Tibial artery (tissue), 4 donors: ENCODE measurements at regions not wholly inside any gene's neighbourhood (a gene's known extent, or its start where the extent isn't known, plus 50 kb on each side); places are given as distances from the start of the nearest gene placed in this dataset.

Source experiments
- DNase-seq, 2 donors: peaks; one replicate each; pipeline ENCODE4 v3.0.0-alpha.2; 2019
- H3K27ac ChIP-seq, 2 donors: fragments of 200-600 bp; sonication (generic) in 1 of 2; 1 replicate in 1 of 2; 2 replicates in 1 of 2; pipeline ENCODE4 v1.5.1; 2018 to 2019; ENCODE audit warnings: mild to moderate bottlenecking in 1 of 2
- H3K27me3 ChIP-seq, 2 donors: fragments of 200-600 bp; sonication (generic) in 1 of 2; one replicate each; pipeline versions ENCODE4 v1.5.1 to v1.6.0; 2016 to 2019
- H3K36me3 ChIP-seq, 3 donors: fragments of 200-600 bp; sonication (generic) in 2 of 3; one replicate each; pipeline ENCODE4 v1.5.1; 2016 to 2019; ENCODE audit warnings: mild to moderate bottlenecking in 2 of 3
- H3K4me1 ChIP-seq, 4 donors: fragments of 200-600 bp; sonication (generic) in 2 of 4; 1 replicate in 3 of 4; 2 replicates in 1 of 4; pipeline ENCODE4 v1.5.1; 2016 to 2019
- H3K4me3 ChIP-seq, 2 donors: fragments of 200-600 bp; sonication (generic) in 1 of 2; 1 replicate in 1 of 2; 2 replicates in 1 of 2; pipeline ENCODE4 v1.5.1; 2018 to 2019; ENCODE audit warnings: mild to moderate bottlenecking in 2 of 2
- H3K9me3 ChIP-seq, 3 donors: fragments of 200-600 bp; sonication (generic) in 1 of 3; one replicate each; pipeline ENCODE4 v1.5.1; 2016 to 2019
- CTCF ChIP-seq, 2 experiments: fragments of 200-600 bp in 1 of 2; fragments of 450-650 bp in 1 of 2; IDR thresholded peaks; one replicate each; pipeline ENCODE4 v1.5.1; 2017 to 2019; ENCODE audit warnings: antibody characterized with exemption in 2 of 2, mild to moderate bottlenecking in 1 of 2, moderate library complexity in 1 of 2
- intact Hi-C: fragments of 100-400 bp; cut with DNase I; formaldehyde crosslinking; loops from one replicate; pipeline ENCODE4 v1.15.0; 2023; ENCODE audit warnings: low total_unique reads

- TF ChIP-seq CTCF (IDR thresholded peaks at IDR 0.05), result no peak
- H3K27ac ChIP-seq, result no peak overlapping the region
Measured at GRCh38 chr1:234897390-234897749, 231.3 kb downstream of the TOMM20 start.

DNA sequence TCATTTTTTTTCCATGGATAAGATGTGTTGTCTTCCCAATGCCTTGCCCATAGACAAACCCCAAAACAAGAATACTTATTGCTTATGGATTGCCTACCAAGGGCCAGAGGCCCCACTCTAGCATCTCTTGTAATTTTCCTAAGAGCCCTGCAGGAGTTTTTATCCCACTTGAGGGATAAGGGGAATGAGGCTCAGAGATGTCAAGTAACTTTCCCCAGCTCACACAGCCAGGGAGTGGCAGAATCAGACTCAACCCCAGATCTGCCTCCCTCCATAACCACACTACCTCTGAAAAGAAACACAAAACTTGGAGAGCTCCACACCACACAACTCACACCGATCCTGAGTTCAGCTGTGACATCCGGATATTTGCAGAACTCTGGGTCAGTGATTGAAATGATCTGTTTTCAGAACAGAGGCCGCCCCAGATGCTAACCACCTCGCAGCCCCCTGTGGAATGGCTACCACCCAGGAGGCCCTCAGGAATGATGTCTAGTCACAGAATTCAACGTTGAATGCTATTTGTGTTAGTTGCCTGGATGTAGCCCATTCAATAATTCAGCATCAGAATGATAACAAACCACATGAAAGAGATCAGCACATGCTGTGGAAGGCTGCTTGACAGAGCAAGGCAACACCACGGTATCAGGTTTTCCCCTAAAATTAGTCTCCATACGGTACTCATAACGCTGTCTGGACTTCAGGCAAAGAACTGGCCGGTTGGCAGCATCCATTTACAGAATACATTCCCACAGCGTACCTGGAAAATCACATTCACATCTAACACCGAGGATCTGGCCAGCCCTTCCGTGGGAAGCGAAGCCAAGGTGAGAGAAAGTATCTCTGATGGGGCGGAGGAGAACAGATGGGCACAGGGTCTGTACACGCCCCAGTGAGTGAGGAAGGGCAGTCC, 231.9 kb downstream of the TOMM20 start:
- no peak for TF ChIP-seq CTCF (IDR thresholded peaks at IDR 0.05)
- no peaks in the 10 kb centered on the region for H3K27me3 ChIP-seq
- intact Hi-C loops, result no loop called here
- no peaks in the 10 kb centered on the region for H3K36me3 ChIP-seq
- peaks cover 0 to 11% (median 8%) of the 10 kb centered on the region in 4 donors for H3K4me1 ChIP-seq
- H3K9me3 ChIP-seq, result no peaks in the 10 kb centered on the region
- H3K4me3 ChIP-seq, result no peak overlapping the region
- no peak overlapping the region for H3K27ac ChIP-seq
- peak in 1 of 2 donors; percentile 29 for DNase-seq

More at GRCh38 chr1:234897390-234897749, 231.3 kb downstream of the TOMM20 start:
- Histone ChIP-seq H3K36me3 (no peaks in the 10 kb centered on the region), H3K4me3 (no peak overlapping the region), H3K27me3 (no peaks in the 10 kb centered on the region), H3K9me3 (no peaks in the 10 kb centered on the region), H3K4me1 (peaks cover 0 to 11% (median 8%) of the 10 kb centered on the region in 4 donors)
- DNase-seq, result no peak
- intact Hi-C loops, result no loop called here

DNA sequence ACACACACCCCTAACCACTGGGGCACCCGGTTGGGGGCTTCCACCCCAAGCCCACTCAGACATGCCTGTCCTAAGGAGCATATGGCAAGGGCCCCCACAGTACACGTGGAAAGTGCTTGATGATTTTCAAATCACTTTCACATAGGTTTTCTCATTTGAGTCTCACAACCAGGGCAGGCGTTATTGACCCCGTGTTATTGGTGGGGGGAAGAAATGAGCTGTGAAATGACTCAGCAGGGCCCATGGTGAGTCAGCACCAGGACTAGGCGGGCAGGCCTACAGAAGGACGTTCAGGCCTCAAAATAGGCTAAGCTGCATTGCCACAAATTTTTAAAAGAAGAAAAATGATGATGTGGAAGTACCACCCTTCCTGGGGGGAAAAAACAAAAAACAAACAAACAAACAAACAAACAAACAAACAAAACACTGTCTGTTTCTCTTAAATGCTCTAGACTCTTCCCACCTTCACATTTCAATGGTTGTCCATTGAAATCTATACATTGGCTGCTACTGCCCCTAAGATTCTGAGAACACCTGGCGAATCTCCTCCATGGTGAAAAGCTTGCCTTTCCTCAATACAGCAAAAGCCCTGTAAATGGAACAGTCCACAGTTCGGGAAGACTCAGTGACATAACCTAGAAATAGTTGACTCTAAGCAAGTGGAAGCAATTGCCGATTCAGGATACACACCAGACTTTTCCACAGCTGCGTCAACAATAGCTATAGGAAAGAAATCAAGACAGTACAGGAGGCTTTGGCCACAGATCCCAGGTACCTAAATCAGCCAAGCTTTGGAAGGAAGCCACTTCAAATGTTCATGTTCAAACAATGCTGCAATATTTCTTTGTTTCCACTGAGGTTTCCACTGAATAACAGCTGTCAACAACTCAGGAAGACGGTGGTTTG, 234.7 kb downstream of the TOMM20 start:
- no peaks in the 10 kb centered on the region for H3K9me3 ChIP-seq
- no peak overlapping the region for H3K27ac ChIP-seq
- H3K4me1 ChIP-seq, result peaks cover 0 to 6% (median 2%) of the 10 kb centered on the region in 4 donors
- H3K27me3 ChIP-seq, result no peaks in the 10 kb centered on the region
- no peak for DNase-seq
- intact Hi-C loops, result no loop called here
- H3K36me3 ChIP-seq, result no peaks in the 10 kb centered on the region
- H3K4me3 ChIP-seq, result no peak overlapping the region
- no peak for TF ChIP-seq CTCF (IDR thresholded peaks at IDR 0.05)

- Histone ChIP-seq H3K9me3 (no peaks in the 10 kb centered on the region), H3K27me3 (no peaks in the 10 kb centered on the region), H3K36me3 (no peaks in the 10 kb centered on the region), H3K27ac (no peak overlapping the region), H3K4me1 (no peaks in the 10 kb centered on the region), H3K4me3 (no peak overlapping the region)
- TF ChIP-seq CTCF (IDR thresholded peaks at IDR 0.05), result no peak
- DNase-seq, result no peak
- intact Hi-C loops, result no loop called here
Measured at GRCh38 chr1:234893359-234893724, 235.3 kb downstream of the TOMM20 start.

DNA sequence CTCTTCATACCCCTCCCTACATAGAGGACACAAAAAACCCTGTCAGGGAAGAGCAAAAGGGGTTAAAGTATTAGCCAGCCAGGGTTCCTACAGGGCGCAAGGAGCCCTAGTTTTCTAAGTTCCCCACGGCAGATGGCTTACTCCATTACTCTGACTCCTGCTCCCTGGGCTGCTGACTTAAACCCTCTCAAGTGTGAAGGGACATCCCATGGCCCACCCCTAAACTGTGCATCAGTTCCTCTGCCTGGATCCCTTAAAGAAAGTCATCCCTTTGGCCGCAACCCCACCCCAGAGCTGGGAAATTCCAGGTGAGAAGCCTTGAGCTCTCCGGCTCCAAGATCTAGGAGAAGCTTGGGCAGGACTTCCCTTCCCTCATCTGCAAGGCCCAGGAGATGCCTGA, 236.0 kb downstream of the TOMM20 start:
- no peaks in the 10 kb centered on the region for H3K9me3 ChIP-seq
- no peaks in the 10 kb centered on the region for H3K4me1 ChIP-seq
- H3K27me3 ChIP-seq, result no peaks in the 10 kb centered on the region
- H3K27ac ChIP-seq, result no peak overlapping the region
- no peak for DNase-seq
- TF ChIP-seq CTCF (IDR thresholded peaks at IDR 0.05), result no peak
- intact Hi-C loops, result no loop called here
- no peak overlapping the region for H3K4me3 ChIP-seq
- H3K36me3 ChIP-seq, result no peaks in the 10 kb centered on the region
